Mesenchymal stem cell (in vitro differentiated cells and primary cell): ENCODE measurements at regions not wholly inside any gene's neighbourhood (a gene's known extent, or its start where the extent isn't known, plus 50 kb on each side); places are given as distances from the start of the nearest gene placed in this dataset.
"Not testable (repeated sequence)": the region's sequence is repeated elsewhere in the genome, so short reads cannot be mapped to it uniquely, and the experiment has no call there.

Experiments used
- DNase-seq: peaks from one replicate; pipeline ENCODE4 v3.0.0-alpha.2; 2013
- H2AFZ ChIP-seq: one replicate; pipeline ENCODE4 v1.6.1; 2013; ENCODE audit warnings: low read depth, mild to moderate bottlenecking, control low read depth, inconsistent platforms, low read length, moderate library complexity
- H2AK5ac ChIP-seq: 2 replicates; pipeline ENCODE4 v1.6.1; 2013; ENCODE audit warnings: low read length, moderate library complexity, mild to moderate bottlenecking, inconsistent platforms; ENCODE audit not compliant: severe bottlenecking
- H2BK120ac ChIP-seq: one replicate; pipeline ENCODE4 v1.6.1; 2013; ENCODE audit warnings: low read depth, mild to moderate bottlenecking, inconsistent platforms, low read length, moderate library complexity
- H2BK12ac ChIP-seq, 2 experiments: one replicate each; pipeline ENCODE4 v1.6.1; 2013; ENCODE audit warnings: inconsistent platforms in 2 of 2, low read length in 2 of 2, mild to moderate bottlenecking in 2 of 2, moderate library complexity in 2 of 2, control low read depth in 1 of 2
- H2BK15ac ChIP-seq: one replicate; pipeline ENCODE4 v1.6.1; 2013; ENCODE audit warnings: mild to moderate bottlenecking, low read depth, inconsistent platforms; ENCODE audit not compliant: poor library complexity, severe bottlenecking
- H2BK5ac ChIP-seq: 2 replicates; pipeline ENCODE4 v1.6.1; 2013; ENCODE audit warnings: low read depth, mild to moderate bottlenecking, low read length, control low read depth, inconsistent platforms; ENCODE audit not compliant: poor library complexity, severe bottlenecking
- H3K14ac ChIP-seq, 2 experiments: one replicate each; pipeline ENCODE4 v1.6.1; 2013; ENCODE audit warnings: inconsistent platforms in 2 of 2, low read length in 2 of 2, control low read depth in 1 of 2, mild to moderate bottlenecking in 1 of 2, moderate library complexity in 1 of 2
- H3K18ac ChIP-seq, 2 experiments: one replicate each; pipeline ENCODE4 v1.6.1; 2013; ENCODE audit warnings: inconsistent platforms in 2 of 2, low read length in 2 of 2, control low read depth in 1 of 2, low read depth in 1 of 2, mild to moderate bottlenecking in 1 of 2
- H3K23ac ChIP-seq, 2 experiments: one replicate each; pipeline ENCODE4 v1.6.1; 2013; ENCODE audit warnings: inconsistent platforms in 2 of 2, low read length in 2 of 2, mild to moderate bottlenecking in 2 of 2, moderate library complexity in 2 of 2, control low read depth in 1 of 2
- H3K27ac ChIP-seq: 2 replicates; pipeline ENCODE4 v1.5.1; 2013; ENCODE audit warnings: mild to moderate bottlenecking, moderate library complexity, low read length, control low read depth, inconsistent platforms; ENCODE audit not compliant: poor library complexity, severe bottlenecking
- H3K27me3 ChIP-seq, 2 experiments: 2 replicates each; pipeline versions ENCODE4 v1.6.1 to v1.7.0; 2013; ENCODE audit warnings: low read length in 2 of 2, mild to moderate bottlenecking in 2 of 2, moderate library complexity in 2 of 2, control low read depth in 1 of 2, inconsistent platforms in 1 of 2; ENCODE audit not compliant: control insufficient read depth in 1 of 2, insufficient read depth in 1 of 2
- H3K36me3 ChIP-seq, 2 experiments: 2 replicates each; pipeline versions ENCODE4 v1.6.1 to v1.7.0; 2013; ENCODE audit warnings: low read length in 2 of 2, control low read depth in 1 of 2, inconsistent platforms in 1 of 2, low read depth in 1 of 2, mild to moderate bottlenecking in 1 of 2; ENCODE audit not compliant: insufficient read depth in 2 of 2, control insufficient read depth in 1 of 2
- H3K4ac ChIP-seq, 2 experiments: one replicate each; pipeline ENCODE4 v1.6.1; 2013; ENCODE audit warnings: inconsistent platforms in 2 of 2, low read length in 2 of 2, mild to moderate bottlenecking in 2 of 2, moderate library complexity in 2 of 2, control low read depth in 1 of 2, low read depth in 1 of 2
- H3K4me1 ChIP-seq: 2 replicates; pipeline ENCODE4 v1.6.1; 2013; ENCODE audit warnings: low read depth, low read length, control low read depth; ENCODE audit not compliant: control insufficient read depth, insufficient read depth
- H3K4me2 ChIP-seq: 2 replicates; pipeline ENCODE4 v1.6.1; 2013; ENCODE audit warnings: low read length, mild to moderate bottlenecking, inconsistent platforms; ENCODE audit not compliant: poor library complexity, severe bottlenecking
- H3K4me3 ChIP-seq, 2 experiments: 2 replicates each; pipeline versions ENCODE4 v1.5.1 to v1.7.0; 2013; ENCODE audit warnings: low read length in 2 of 2, mild to moderate bottlenecking in 2 of 2, control low read depth in 1 of 2, low read depth in 1 of 2; ENCODE audit not compliant: insufficient read depth in 1 of 2
- H3K79me1 ChIP-seq: replicated peaks from 2 replicates; pipeline ENCODE4 v1.6.1; 2013; ENCODE audit warnings: mild to moderate bottlenecking, control low read depth, low read length, inconsistent platforms; ENCODE audit not compliant: poor library complexity, severe bottlenecking
- H3K9ac ChIP-seq: 2 replicates; pipeline ENCODE4 v1.7.0; 2013; ENCODE audit warnings: mild to moderate bottlenecking, low read length, moderate library complexity
- H3K9me3 ChIP-seq: 2 replicates; pipeline ENCODE4 v1.7.0; 2013; ENCODE audit warnings: mild to moderate bottlenecking, low read length; ENCODE audit not compliant: control insufficient read depth
- H4K8ac ChIP-seq: one replicate; pipeline ENCODE4 v1.6.1; 2013; ENCODE audit warnings: inconsistent platforms, mild to moderate bottlenecking, low read length, moderate library complexity
- H4K91ac ChIP-seq: one replicate; pipeline ENCODE4 v1.6.1; 2013; ENCODE audit warnings: mild to moderate bottlenecking, low read length, inconsistent platforms
- WGBS: methylation state at CpG from one replicate; pipeline ENCODE4 v1.1.7; 2013; ENCODE audit warnings: mixed read lengths; 5-methylcytosine and 5-hydroxymethylcytosine counted together

GRCh38 chr9:42442680-42443079 is 259.2 kb downstream of the SPATA31A6 start:
- not testable (repeated sequence) for H3K4me3 ChIP-seq, H3K27me3 ChIP-seq, H2BK15ac ChIP-seq, H2AFZ ChIP-seq, H3K4ac ChIP-seq, H3K36me3 ChIP-seq, H3K9ac ChIP-seq, H3K4me2 ChIP-seq, DNase-seq, H4K91ac ChIP-seq, H2BK5ac ChIP-seq, H3K18ac ChIP-seq, H2BK12ac ChIP-seq, H4K8ac ChIP-seq, H3K79me1 ChIP-seq, H3K4me1 ChIP-seq, H3K23ac ChIP-seq, H3K14ac ChIP-seq, H2BK120ac ChIP-seq, H2AK5ac ChIP-seq, H3K27ac ChIP-seq, H3K9me3 ChIP-seq

- not testable (repeated sequence) for H3K4me1 ChIP-seq, H2BK5ac ChIP-seq, H3K9me3 ChIP-seq, H3K9ac ChIP-seq, H3K27ac ChIP-seq, H3K4ac ChIP-seq, H3K14ac ChIP-seq, H2BK120ac ChIP-seq, H4K8ac ChIP-seq, H2BK12ac ChIP-seq, H2AFZ ChIP-seq, H3K4me2 ChIP-seq, H3K36me3 ChIP-seq, H2AK5ac ChIP-seq, H3K27me3 ChIP-seq, H4K91ac ChIP-seq, H2BK15ac ChIP-seq, H3K79me1 ChIP-seq, H3K18ac ChIP-seq, H3K23ac ChIP-seq, H3K4me3 ChIP-seq, DNase-seq
- WGBS = 94% methylated on average over 1 of the region's 2 CpGs
Observed at GRCh38 chr9:42443414-42443813, 260.0 kb downstream of the SPATA31A6 start.

GRCh38 chr9:42461436-42461835 is 278.0 kb downstream of the SPATA31A6 start:
- not testable (repeated sequence) for H4K91ac ChIP-seq, H3K4me3 ChIP-seq, H2BK15ac ChIP-seq, H3K23ac ChIP-seq, H2BK12ac ChIP-seq, H3K18ac ChIP-seq, H3K14ac ChIP-seq, H3K27ac ChIP-seq, H3K9me3 ChIP-seq, H2BK120ac ChIP-seq, H3K4me2 ChIP-seq, H3K79me1 ChIP-seq, H3K4ac ChIP-seq, H3K36me3 ChIP-seq, H2AK5ac ChIP-seq, H3K9ac ChIP-seq, H2BK5ac ChIP-seq, DNase-seq, H2AFZ ChIP-seq, H4K8ac ChIP-seq, H3K27me3 ChIP-seq, H3K4me1 ChIP-seq
- no CpG with 5 or more reads among the region's 2 CpGs for WGBS

GRCh38 chr9:42461863-42462262 is 278.4 kb downstream of the SPATA31A6 start:
- H2BK15ac ChIP-seq, H3K23ac ChIP-seq, H3K18ac ChIP-seq, H2BK120ac ChIP-seq, DNase-seq, H4K91ac ChIP-seq, H2BK12ac ChIP-seq, H3K4me3 ChIP-seq, H3K14ac ChIP-seq, H3K36me3 ChIP-seq, H3K4me2 ChIP-seq, H3K4me1 ChIP-seq, H3K9ac ChIP-seq, H4K8ac ChIP-seq, H3K27me3 ChIP-seq, H3K9me3 ChIP-seq, H3K4ac ChIP-seq, H3K27ac ChIP-seq, H2AFZ ChIP-seq, H2AK5ac ChIP-seq, H2BK5ac ChIP-seq, H3K79me1 ChIP-seq: not testable (repeated sequence)
- WGBS = no CpG with 5 or more reads among the region's 1 CpG
